Panc1 (cell line): ENCODE measurements at regions not wholly inside any gene's neighbourhood (a gene's known extent, or its start where the extent isn't known, plus 50 kb on each side); places are given as distances from the start of the nearest gene placed in this dataset.

ENCODE experiments used
- ATAC-seq: fragments of 200-7000 bp; cut with Tn5 transposase; 2 replicates; pipeline ENCODE4 v1.9.1; 2020; ENCODE audit warnings: mild to moderate bottlenecking, moderate library complexity
- BruUV-seq: library from RNA; stranded (reverse); fragments of 400-500 nt; replicated peaks from 2 replicates; lab custom pipeline; 2021; lab: Mats Ljungman, UMichigan
- CTCF ChIA-PET: fragments of 300-600 bp; sonication (Branson Sonifier 250); formaldehyde crosslinking; loops from one replicate; lab custom pipeline; 2022; ENCODE audit warnings: antibody characterized with exemption; lab: Charles Lee
- POLR2A ChIA-PET: fragments of 300-600 bp; sonication (Branson Sonifier 250); formaldehyde crosslinking; loops from one replicate; lab custom pipeline; 2022; ENCODE audit warnings: antibody characterized with exemption; lab: Charles Lee
- DNase-seq: peaks from one replicate; pipeline ENCODE4 v3.0.0-alpha.2; 2010; ENCODE audit warnings: low read depth, low spot score
- H3K27ac ChIP-seq: 2 replicates; pipeline ENCODE4 v1.5.1; 2011; ENCODE audit warnings: mild to moderate bottlenecking, low read length, inconsistent platforms
- H3K27me3 ChIP-seq: fragments of 200-500 bp; sonication (Bioruptor generic); 2 replicates; pipeline ENCODE4 v1.6.0; 2014; ENCODE audit warnings: low read length, inconsistent platforms; ENCODE audit not compliant: control insufficient read depth, insufficient read depth
- H3K36me3 ChIP-seq: fragments of 200-500 bp; sonication (Bioruptor generic); 2 replicates; pipeline ENCODE4 v1.5.1; 2014; ENCODE audit warnings: inconsistent platforms, mild to moderate bottlenecking, low read length, moderate library complexity; ENCODE audit not compliant: control insufficient read depth, insufficient read depth
- H3K4me1 ChIP-seq: 2 replicates; pipeline ENCODE4 v1.5.1; 2011; ENCODE audit warnings: inconsistent platforms, mild to moderate bottlenecking, low read length, moderate library complexity; ENCODE audit not compliant: control insufficient read depth, insufficient read depth
- H3K4me3 ChIP-seq, 2 experiments: 2 replicates each; pipeline ENCODE4 v1.5.1; 2011 to 2012; ENCODE audit warnings: low read depth in 2 of 2, low read length in 2 of 2, mild to moderate bottlenecking in 2 of 2, inconsistent platforms in 1 of 2, moderate library complexity in 1 of 2
- H3K9me3 ChIP-seq: fragments of 200-500 bp; sonication (Bioruptor generic); 2 replicates; pipeline ENCODE4 v1.5.1; 2014; ENCODE audit warnings: low read depth, mild to moderate bottlenecking, inconsistent platforms, low read length, moderate library complexity; ENCODE audit not compliant: control insufficient read depth, insufficient read depth
- POLR2AphosphoS5 ChIP-seq: IDR thresholded peaks from 2 replicates; pipeline ENCODE4 v1.6.1; 2012; ENCODE audit warnings: mild to moderate bottlenecking, low read depth, low read length, moderate library complexity
- SIN3A ChIP-seq: IDR thresholded peaks from 2 replicates; pipeline ENCODE4 v1.6.1; 2012; ENCODE audit warnings: low read depth, mild to moderate bottlenecking, low read length, moderate library complexity, borderline replicate concordance; ENCODE audit not compliant: insufficient read depth
- TCF7L2 ChIP-seq: IDR thresholded peaks from 2 replicates; pipeline ENCODE4 v1.6.1; 2011; ENCODE audit warnings: mild to moderate bottlenecking, low read depth, low read length, inconsistent platforms
- in situ Hi-C: cut with HindIII; loops from 2 replicates; pipeline ENCODE4 v1.10.0; 2016; ENCODE audit warnings: low sequenced_read_pairs, low pct_unique_long_range_greater_than_20kb
- intact Hi-C: fragments of 100-400 bp; cut with micrococcal nuclease; formaldehyde crosslinking; loops from one replicate; pipeline ENCODE4 v1.10.0; 2022; ENCODE audit not compliant: unreplicated experiment
- TF ChIP-seq, protein P1 (sequence below): fragments of 450-650 bp; IDR thresholded peaks from 2 replicates; pipeline ENCODE4 v1.5.1; 2017; ENCODE audit warnings: mild to moderate bottlenecking
- TF ChIP-seq, protein P2 (sequence below), 2 experiments: IDR thresholded peaks; 2 replicates each; pipeline ENCODE4 v1.6.1; 2011 to 2012; ENCODE audit warnings: low read depth in 2 of 2, control low read depth in 1 of 2, low read length in 1 of 2, mild to moderate bottlenecking in 1 of 2, moderate library complexity in 1 of 2; ENCODE audit not compliant: insufficient read depth in 1 of 2

DNA sequence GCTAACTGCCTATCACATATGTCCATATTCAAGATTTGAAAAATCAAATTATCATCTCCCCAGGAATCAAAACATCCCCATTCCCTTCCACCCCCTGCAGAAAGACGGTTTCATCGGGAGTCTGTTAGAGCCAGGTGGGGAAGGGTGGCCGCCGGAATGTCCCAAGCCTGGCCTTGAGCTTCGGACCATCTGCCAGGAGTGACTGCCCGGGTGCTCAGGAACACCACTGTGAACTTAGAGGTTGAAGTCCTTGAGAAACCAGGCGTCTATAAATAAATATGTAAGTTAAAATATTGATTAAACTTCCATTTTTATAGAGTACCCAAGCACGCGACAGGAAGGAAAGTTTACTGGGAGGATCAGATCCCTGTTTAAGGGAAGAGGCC, 250.8 kb downstream of the DLL1 start:
- ATAC-seq, result no peak
- ChIA-PET POLR2A (no interaction called here), CTCF (no interaction called here)
- Histone ChIP-seq H3K27ac (no peak overlapping the region), H3K27me3 (peaks cover 19% of the 10 kb centered on the region), H3K4me1 (no peaks in the 10 kb centered on the region), H3K4me3 (no peak overlapping the region), H3K9me3 (no peaks in the 10 kb centered on the region), H3K36me3 (no peaks in the 10 kb centered on the region)
- BruUV-seq, result no TSS peak
- no peak for DNase-seq
- TF ChIP-seq POLR2AphosphoS5, result no peak
- no peak for TF ChIP-seq SIN3A
- TF ChIP-seq TCF7L2, result no peak
- TF ChIP-seq, protein P1, sequence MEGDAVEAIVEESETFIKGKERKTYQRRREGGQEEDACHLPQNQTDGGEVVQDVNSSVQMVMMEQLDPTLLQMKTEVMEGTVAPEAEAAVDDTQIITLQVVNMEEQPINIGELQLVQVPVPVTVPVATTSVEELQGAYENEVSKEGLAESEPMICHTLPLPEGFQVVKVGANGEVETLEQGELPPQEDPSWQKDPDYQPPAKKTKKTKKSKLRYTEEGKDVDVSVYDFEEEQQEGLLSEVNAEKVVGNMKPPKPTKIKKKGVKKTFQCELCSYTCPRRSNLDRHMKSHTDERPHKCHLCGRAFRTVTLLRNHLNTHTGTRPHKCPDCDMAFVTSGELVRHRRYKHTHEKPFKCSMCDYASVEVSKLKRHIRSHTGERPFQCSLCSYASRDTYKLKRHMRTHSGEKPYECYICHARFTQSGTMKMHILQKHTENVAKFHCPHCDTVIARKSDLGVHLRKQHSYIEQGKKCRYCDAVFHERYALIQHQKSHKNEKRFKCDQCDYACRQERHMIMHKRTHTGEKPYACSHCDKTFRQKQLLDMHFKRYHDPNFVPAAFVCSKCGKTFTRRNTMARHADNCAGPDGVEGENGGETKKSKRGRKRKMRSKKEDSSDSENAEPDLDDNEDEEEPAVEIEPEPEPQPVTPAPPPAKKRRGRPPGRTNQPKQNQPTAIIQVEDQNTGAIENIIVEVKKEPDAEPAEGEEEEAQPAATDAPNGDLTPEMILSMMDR, result no peak
- TF ChIP-seq, protein P2, sequence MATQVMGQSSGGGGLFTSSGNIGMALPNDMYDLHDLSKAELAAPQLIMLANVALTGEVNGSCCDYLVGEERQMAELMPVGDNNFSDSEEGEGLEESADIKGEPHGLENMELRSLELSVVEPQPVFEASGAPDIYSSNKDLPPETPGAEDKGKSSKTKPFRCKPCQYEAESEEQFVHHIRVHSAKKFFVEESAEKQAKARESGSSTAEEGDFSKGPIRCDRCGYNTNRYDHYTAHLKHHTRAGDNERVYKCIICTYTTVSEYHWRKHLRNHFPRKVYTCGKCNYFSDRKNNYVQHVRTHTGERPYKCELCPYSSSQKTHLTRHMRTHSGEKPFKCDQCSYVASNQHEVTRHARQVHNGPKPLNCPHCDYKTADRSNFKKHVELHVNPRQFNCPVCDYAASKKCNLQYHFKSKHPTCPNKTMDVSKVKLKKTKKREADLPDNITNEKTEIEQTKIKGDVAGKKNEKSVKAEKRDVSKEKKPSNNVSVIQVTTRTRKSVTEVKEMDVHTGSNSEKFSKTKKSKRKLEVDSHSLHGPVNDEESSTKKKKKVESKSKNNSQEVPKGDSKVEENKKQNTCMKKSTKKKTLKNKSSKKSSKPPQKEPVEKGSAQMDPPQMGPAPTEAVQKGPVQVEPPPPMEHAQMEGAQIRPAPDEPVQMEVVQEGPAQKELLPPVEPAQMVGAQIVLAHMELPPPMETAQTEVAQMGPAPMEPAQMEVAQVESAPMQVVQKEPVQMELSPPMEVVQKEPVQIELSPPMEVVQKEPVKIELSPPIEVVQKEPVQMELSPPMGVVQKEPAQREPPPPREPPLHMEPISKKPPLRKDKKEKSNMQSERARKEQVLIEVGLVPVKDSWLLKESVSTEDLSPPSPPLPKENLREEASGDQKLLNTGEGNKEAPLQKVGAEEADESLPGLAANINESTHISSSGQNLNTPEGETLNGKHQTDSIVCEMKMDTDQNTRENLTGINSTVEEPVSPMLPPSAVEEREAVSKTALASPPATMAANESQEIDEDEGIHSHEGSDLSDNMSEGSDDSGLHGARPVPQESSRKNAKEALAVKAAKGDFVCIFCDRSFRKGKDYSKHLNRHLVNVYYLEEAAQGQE (IDR thresholded peaks at IDR 0.05; ENCODE audit: insufficient read depth in 1 of 2, low read depth in 2 of 2, low read length in 1 of 2), result no peak
- intact Hi-C loops, result no loop called here
- in situ Hi-C loops, result no loop called here

DNA sequence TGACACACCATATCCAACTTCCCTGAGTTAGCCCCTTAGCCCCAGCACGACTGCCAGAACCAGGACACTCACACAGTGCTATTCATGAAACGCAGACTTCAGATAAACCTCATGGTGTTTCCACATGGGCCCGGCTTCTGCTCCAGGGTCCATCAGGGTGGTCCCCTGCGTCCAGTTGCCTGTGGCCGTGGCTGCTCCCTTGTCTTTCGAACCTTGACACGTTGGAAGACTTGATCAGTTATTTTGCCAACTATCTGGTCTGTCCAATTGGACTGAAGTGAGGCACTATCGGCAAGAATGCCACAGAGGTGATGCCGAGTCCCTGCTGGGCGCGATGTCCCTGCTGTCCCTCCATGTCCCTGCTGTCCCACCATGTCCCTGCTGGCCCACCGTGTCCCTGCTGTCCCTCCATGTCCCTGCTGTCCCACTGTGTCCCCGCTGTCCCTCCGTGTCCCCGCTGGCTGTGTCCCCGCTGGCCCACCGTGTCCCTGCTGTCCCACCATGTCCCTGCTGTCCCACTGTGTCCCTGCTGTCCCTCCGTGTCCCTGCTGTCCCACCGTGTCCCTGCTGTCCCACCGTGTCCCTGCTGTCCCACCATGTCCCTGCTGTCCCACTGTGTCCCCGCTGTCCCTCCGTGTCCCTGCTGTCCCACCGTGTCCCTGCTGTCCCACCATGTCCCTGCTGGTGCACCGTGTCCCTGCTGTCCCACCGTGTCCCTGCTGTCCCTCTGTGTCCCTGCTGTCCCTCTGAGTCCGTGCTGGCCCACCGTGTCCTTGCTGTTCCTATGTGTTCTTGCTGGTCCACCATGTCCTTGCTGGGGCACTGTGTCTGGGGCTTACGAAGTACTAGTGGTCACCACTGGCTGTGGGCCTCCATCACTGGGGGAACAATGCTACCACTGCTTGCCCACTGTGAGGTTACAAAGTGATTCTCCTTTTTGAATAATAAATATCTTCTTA, 251.4 kb downstream of the DLL1 start:
- in situ Hi-C loops (no loop called here), intact Hi-C loops (no loop called here)
- no peak overlapping the region for H3K27ac ChIP-seq
- H3K9me3 ChIP-seq, result no peaks in the 10 kb centered on the region
- no peak for DNase-seq
- H3K4me1 ChIP-seq, result no peaks in the 10 kb centered on the region
- TF ChIP-seq, protein P2 (IDR thresholded peaks at IDR 0.05; ENCODE audit: insufficient read depth in 1 of 2, low read depth in 2 of 2, low read length in 1 of 2), result no peak
- no peak for TF ChIP-seq POLR2AphosphoS5
- TF ChIP-seq SIN3A, result no peak
- TF ChIP-seq TCF7L2, result no peak
- TF ChIP-seq, protein P1, result no peak
- no peak for ATAC-seq
- no TSS peak for BruUV-seq
- ChIA-PET POLR2A (no interaction called here), CTCF (no interaction called here)
- H3K27me3 ChIP-seq, result peaks cover 19% of the 10 kb centered on the region; the same call in 1 of the 2 replicates
- no peak overlapping the region for H3K4me3 ChIP-seq
- no peaks in the 10 kb centered on the region for H3K36me3 ChIP-seq
